H7 (cell line): ENCODE measurements at regions not wholly inside any gene's neighbourhood (a gene's known extent, or its start where the extent isn't known, plus 50 kb on each side); places are given as distances from the start of the nearest gene placed in this dataset.
"Not testable (repeated sequence)": the region's sequence is repeated elsewhere in the genome, so short reads cannot be mapped to it uniquely, and the experiment has no call there.

Experiments
- DNase-seq: peaks from one replicate; pipeline ENCODE4 v3.0.0; 2012
- H3K27me3 ChIP-seq: 2 replicates; pipeline ENCODE4 v1.6.0; 2011; ENCODE audit warnings: mild to moderate bottlenecking, low read length; ENCODE audit not compliant: control insufficient read depth, insufficient read depth
- H3K36me3 ChIP-seq: replicated peaks from 2 replicates; pipeline ENCODE4 v1.5.1; 2011; ENCODE audit warnings: low read length; ENCODE audit not compliant: control insufficient read depth, insufficient read depth
- H3K4me3 ChIP-seq: 2 replicates; pipeline ENCODE4 v1.5.1; 2011; ENCODE audit warnings: low read depth, mild to moderate bottlenecking, control low read depth, low read length, moderate library complexity; ENCODE audit not compliant: insufficient read depth

DNA sequence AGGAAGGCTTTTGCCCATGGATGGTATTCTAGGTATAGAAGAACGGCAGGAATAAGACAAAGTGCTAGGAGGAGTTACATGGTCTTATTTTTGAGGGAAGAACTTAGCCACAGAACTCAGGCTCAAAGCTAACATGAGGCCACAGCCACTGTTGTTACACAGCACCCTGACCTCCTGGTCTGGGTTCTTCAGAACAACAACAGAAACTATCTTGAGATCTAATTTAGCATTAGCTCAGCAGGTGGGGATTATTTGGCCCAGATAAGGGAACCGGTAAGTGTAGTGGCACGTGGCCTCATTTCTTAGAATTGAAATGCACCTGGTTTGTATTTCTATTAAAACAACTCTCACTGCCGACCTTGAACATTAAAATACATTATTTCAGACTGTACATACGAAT lies 1168.7 kb upstream of the SEMA6A start:
- Histone ChIP-seq H3K4me3 (no peak overlapping the region), H3K27me3 (no peaks in the 10 kb centered on the region), H3K36me3 (no peaks in the 10 kb centered on the region)
- no peak for DNase-seq

DNA sequence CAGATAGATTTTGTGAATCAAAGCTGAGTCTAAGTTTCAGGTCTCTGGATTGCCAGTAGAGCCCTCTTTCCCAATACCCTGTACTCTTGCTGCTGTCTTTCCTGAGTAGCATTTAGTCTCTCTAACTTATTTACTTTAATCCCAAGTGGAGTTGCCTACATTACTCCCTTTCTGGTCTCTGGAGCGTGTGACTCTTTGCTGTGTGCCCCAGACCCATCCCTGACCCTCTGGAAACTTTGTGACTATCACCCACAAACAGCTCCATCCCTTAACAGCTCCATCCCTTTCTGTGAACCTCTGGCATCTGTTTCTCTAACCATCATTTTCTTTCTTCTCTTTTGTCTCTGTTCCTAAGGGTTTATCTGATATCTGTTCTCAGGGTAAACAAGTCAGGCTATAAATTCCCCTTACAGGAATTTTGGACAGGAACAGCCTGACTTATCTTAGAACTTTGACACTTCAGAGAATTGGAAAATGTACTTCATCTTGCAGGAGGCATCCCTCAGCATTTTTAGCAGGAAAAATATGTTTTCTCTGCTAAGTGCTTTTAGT lies 1167.1 kb upstream of the SEMA6A start:
- DNase-seq: no peak

DNA sequence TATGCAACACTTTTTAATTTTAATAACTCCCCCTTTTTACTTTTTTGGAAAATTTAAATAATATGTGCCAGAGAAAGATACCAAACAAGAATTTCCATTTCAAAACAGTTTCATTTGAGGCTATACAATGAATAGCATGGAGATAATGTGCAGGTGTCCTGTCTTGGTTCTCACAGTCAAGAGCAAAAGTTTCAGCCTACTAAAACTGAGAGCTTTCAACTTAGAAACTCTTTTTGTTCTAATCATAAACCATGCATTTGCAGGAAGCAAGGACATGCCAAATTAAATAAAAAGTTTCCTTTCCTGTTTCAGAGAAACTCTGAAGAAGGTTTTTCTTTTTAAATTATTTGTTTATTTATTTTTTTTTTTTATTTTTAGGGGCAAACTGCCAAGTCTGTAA lies 1165.6 kb upstream of the SEMA6A start:
- H3K36me3 ChIP-seq: no peaks in the 10 kb centered on the region
- no peak overlapping the region for H3K4me3 ChIP-seq
- DNase-seq: no peak

More for the DNA sequence above, 1167.1 kb upstream of the SEMA6A start:
- Histone ChIP-seq H3K36me3 (no peaks in the 10 kb centered on the region), H3K27me3 (no peaks in the 10 kb centered on the region), H3K4me3 (no peak overlapping the region)

DNA sequence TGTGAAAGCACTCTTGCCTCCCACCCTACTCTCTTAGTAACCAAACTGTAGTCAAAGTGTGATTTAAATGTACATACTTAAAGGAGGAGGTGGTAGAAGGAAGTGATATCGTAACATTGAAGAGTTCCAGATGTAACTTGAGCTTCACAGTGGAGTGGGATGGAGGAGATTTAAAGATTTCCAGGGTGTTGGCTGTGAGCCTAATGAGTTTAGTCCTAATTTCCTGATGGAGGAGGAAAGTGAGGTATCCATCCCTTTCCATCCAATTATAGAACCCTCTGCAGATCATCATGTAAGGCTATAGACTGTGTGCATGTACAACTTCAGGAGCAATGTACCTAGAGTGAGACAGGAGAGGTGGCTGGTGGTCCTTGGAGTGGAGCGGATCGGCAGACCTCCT lies 1163.9 kb upstream of the SEMA6A start:
- no peak for DNase-seq
- H3K27me3 ChIP-seq: no peaks in the 10 kb centered on the region
- no peak overlapping the region for H3K4me3 ChIP-seq
- H3K36me3 ChIP-seq: no peaks in the 10 kb centered on the region

More for the DNA sequence above, 1165.6 kb upstream of the SEMA6A start:
- H3K27me3 ChIP-seq: no peaks in the 10 kb centered on the region

DNA sequence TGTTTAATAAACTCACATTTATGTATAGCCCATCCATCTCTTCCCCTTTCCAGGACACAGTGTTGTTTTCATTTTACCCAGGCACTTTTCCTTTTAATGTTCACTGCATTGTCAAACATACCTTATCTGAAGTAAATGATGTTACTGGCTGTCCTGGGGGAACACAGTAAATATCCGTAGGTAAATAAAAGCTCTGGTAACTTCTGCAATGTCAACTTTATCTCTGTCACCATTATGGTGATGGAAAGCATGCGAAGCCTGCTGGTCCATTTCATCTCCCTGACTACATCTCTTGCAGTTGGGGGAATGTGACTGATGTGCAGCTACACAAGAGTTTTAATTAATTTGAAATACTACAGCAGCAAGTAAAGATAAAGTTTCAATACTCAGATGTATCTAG lies 1162.1 kb upstream of the SEMA6A start:
- H3K4me3 ChIP-seq: no peak overlapping the region
- no peak for DNase-seq
- H3K36me3 ChIP-seq: no peaks in the 10 kb centered on the region
- H3K27me3 ChIP-seq: no peaks in the 10 kb centered on the region

DNA sequence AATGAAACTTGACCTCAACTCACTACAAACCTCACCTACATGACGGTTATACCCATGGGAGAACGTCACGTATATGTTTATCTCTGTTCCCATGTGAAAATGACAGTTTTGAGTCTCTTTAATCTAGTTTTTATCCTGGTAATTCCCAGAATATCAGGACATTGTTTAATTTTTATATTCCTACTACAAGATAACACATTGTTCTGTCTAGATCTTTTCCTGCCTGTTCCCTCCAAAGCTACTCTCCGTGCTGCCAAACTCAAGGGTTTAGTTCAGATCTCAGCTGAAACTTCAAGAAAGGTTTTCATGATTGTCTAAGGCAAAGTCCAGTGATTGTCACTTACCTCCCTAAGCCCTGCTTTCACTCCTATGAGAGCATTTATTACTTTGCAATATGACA lies 1159.4 kb upstream of the SEMA6A start:
- H3K4me3 ChIP-seq: no peak overlapping the region
- no peak for DNase-seq
- no peaks in the 10 kb centered on the region for H3K36me3 ChIP-seq
- no peaks in the 10 kb centered on the region for H3K27me3 ChIP-seq

DNA sequence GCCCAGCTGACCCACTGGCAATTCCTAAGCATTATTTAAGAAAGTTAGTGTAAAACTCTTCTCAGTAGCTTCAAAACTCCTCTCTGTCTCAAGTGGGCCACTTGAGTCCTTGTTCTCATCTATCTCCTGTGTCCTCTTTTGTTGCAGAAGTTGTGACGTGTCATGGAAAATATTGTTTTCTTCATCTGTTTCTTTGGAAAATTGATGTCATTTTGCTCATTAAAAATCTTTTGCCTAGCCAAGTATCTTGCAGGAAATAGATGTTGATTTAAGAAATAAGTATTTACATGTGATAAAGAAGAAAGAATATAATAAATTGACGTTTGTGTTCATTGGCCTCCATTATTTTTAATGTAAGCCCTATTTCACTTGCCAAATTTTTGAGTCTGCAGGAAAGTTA lies 1158.4 kb upstream of the SEMA6A start:
- no peaks in the 10 kb centered on the region for H3K27me3 ChIP-seq
- no peak for DNase-seq
- no peak overlapping the region for H3K4me3 ChIP-seq
- H3K36me3 ChIP-seq: no peaks in the 10 kb centered on the region

DNA sequence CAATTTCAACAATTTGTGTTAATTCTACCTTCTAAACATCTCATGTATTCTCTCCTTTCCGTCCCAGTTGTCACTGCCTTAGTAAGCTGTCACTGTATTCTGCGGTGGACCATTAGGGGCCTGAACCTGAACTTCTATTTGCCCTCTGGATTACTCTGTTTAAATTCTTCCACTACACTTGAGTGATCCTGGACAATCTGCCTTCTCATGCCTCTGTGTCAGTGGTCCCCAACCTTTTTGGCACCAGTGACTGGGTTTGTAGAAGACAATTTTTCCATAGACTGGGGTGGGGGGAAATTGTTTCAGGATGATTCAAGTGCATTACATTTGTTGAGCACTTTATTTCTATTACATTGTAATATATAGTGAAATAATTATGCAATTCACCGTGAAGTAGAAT lies 1157.6 kb upstream of the SEMA6A start:
- no peaks in the 10 kb centered on the region for H3K36me3 ChIP-seq
- H3K4me3 ChIP-seq: no peak overlapping the region
- DNase-seq: no peak
- H3K27me3 ChIP-seq: no peaks in the 10 kb centered on the region

DNA sequence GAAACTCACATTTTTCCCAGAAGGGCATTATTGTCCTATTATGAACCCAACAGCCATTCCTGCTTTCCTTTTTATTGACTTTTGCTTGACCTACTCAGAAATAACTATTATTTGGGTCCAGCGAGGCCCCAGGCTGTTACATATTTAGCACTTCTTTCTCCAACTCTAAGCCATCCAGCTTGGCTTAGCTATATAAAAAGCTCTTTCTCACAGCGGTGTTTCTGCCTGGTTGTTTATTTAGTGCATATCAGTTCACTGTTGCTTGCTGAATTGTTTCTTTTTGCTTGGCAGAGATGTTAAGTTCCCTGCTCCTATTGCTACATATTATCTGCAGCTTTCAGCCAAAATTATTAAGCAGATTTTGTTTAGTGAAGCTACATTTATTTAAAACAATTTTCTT lies 1156.8 kb upstream of the SEMA6A start:
- DNase-seq: no peak
- no peaks in the 10 kb centered on the region for H3K36me3 ChIP-seq
- no peaks in the 10 kb centered on the region for H3K27me3 ChIP-seq
- no peak overlapping the region for H3K4me3 ChIP-seq

DNA sequence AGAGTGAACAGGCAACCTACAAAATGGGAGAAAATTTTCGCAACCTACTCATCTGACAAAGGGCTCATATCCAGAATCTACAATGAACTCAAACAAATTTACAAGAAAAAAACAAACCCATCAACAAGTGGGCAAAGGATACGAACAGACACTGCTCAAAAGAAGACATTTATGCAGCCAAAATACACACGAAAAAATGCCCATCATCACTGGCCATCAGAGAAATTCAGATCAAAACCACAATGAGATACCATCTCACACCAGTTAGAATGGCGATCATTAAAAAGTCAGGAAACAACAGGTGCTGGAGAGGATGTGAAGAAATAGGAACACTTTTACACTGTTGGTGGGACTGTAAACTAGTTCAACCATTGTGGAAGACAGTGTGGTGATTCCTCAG lies 1146.2 kb upstream of the SEMA6A start:
- not testable (repeated sequence) for H3K36me3 ChIP-seq, H3K27me3 ChIP-seq, DNase-seq, H3K4me3 ChIP-seq

DNA sequence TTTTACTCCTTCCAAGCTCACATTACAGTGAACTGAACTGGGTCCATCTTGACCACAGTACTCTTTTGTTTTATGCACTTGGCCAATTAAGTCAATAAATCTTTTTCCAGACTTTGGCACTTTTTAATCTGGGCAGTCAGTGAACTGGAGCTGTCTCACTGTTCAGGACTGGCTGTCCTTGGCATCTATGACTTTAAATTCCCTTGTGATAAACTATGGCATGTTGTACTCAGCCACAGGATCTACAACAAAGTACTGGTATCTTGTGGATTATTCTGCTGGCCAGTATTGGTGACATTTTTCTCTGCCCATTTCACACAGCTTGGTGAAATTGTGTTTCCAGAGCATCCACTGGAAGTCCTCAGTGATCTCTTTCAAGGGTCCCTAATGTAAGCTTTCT lies 1144.8 kb upstream of the SEMA6A start:
- Histone ChIP-seq H3K4me3 (no peak overlapping the region), H3K36me3 (no peaks in the 10 kb centered on the region), H3K27me3 (no peaks in the 10 kb centered on the region)
- DNase-seq: no peak

DNA sequence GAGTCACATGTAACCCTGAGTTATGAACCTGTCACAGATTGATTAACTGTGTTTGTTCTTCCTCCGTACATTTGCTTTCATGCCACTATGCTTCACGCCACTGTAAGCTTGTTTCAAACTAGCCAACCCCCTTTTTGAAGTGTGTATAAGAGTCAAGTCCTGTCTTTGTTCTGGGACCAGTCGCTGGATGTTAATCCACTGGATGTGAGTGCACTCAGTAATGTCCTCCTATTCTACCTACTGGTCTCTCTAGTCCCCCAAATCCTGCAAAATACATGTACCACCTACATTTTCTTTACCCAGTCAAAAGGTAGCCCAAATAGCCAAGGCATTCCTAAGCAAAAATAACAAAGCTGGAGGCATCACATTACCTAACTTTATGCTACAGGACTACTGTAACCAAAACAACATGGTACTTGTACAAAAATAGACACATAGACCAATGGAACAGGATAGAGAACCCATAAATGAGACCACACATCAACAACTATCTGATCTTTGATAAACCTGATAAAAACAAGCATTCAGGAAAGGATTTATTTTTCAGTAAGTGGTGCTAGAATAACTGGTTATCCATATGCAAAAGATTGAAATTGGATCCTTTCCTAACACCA lies 1139.1 kb upstream of the SEMA6A start:
- Histone ChIP-seq H3K4me3 (no peak overlapping the region), H3K36me3 (no peaks in the 10 kb centered on the region), H3K27me3 (no peaks in the 10 kb centered on the region)
- DNase-seq: no peak

DNA sequence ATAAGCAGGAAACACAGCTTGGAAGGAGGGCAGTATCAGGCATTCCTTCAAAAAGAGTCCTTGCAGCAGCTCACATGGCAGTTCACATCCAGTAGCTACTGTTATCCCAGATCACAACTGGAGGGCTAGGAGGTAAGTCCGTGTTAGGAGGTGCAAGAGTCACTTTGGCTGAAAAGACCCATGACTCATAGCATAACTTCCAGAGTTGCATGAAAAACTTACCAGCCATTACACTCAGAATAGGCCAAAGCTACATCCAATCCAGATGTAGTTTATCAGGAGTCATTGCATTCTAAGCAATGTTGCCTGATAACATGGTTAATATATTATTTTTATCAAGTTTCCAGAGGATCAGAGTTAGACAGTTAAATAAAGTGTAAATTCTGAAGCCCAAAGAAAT lies 1126.4 kb upstream of the SEMA6A start:
- Histone ChIP-seq H3K27me3 (no peaks in the 10 kb centered on the region), H3K36me3 (no peaks in the 10 kb centered on the region), H3K4me3 (no peak overlapping the region)
- DNase-seq: no peak

DNA sequence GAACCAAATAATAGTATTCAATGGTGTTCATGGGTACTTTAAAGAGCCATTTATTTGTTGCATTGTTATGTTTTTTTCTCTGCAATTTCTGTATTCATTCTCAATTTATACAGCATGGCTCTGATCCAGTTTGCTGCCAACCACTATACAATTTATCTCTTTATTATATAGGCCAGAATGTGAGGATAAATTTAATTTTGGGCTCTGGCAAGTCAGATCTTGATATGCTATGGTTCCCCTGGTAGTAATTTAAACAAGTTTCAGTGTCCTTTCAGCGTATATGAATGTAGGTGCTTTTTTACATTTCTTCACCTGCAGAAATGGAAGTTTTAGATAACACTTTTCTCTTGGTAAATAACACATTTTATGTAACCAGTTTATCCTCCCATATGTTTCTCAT lies 1118.0 kb upstream of the SEMA6A start:
- no peaks in the 10 kb centered on the region for H3K27me3 ChIP-seq
- DNase-seq: no peak
- no peaks in the 10 kb centered on the region for H3K36me3 ChIP-seq
- no peak overlapping the region for H3K4me3 ChIP-seq

DNA sequence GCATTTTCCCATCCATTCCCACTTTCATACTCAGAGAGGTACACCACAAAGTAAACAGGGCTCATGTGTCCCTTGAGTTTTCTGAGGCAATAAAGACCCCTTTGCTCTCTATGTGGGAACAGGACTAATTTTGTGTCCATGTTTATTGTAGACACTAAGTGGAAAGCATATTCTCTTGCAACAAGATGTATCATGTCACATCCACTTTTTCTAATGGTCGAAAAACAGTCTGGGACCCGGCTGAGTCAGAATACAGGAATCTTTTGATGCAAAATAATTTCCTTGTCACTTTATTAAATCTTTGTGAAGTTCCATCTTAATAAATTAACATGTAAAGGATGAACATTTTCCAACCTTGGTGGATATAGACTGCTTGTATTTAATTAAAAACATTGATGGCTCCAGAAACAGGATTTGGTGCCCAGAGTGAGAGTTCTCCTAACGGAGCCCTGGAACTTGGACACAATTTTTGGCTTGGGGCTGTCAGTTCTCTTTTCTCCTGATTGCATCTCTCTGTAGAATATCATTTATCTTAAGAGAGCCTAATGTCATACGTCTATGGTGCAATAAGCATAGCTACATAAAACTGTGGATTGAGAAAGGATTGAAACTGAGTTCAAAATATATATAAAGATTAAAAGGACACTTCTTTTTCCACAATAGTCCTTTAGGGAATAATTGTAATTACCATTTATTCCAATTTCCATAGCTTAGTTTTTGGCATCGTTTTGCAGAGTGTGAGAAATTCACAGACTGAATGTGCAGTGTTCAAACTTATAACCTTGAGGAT lies 1116.7 kb upstream of the SEMA6A start:
- Histone ChIP-seq H3K4me3 (no peak overlapping the region), H3K27me3 (no peaks in the 10 kb centered on the region), H3K36me3 (no peaks in the 10 kb centered on the region)
- no peak for DNase-seq
